Psoas muscle (tissue), 7 donors: ENCODE measurements at regions not wholly inside any gene's neighbourhood (a gene's known extent, or its start where the extent isn't known, plus 50 kb on each side); places are given as distances from the start of the nearest gene placed in this dataset.
"Not testable (repeated sequence)": the region's sequence is repeated elsewhere in the genome, so short reads cannot be mapped to it uniquely, and the experiment has no call there.

Experiments
- ATAC-seq, 4 donors: fragments of 200-7000 bp; cut with Tn5 transposase; one replicate each; pipeline ENCODE4 v1.9.1; 2020; ENCODE audit warnings: moderate library complexity in 3 of 4, mild to moderate bottlenecking in 2 of 4
- DNase-seq, 2 donors: peaks; one replicate each; pipeline ENCODE4 v3.0.0-alpha.2; 2020
- H3K27ac ChIP-seq: fragments of 200-600 bp; one replicate; pipeline ENCODE4 v1.8.0; 2022
- H3K27me3 ChIP-seq, 3 donors: fragments of 200-600 bp in 1 of 3; one replicate each; pipeline versions ENCODE4 v1.6.1 to v1.8.0; 2013 to 2022; ENCODE audit warnings: low read length in 2 of 3, mild to moderate bottlenecking in 2 of 3, moderate library complexity in 1 of 3; ENCODE audit not compliant: insufficient read depth in 3 of 3
- H3K36me3 ChIP-seq, 2 donors: fragments of 200-600 bp in 1 of 2; one replicate each; pipeline versions ENCODE4 v1.6.1 to v1.8.0; 2013 to 2022; ENCODE audit warnings: low read depth in 1 of 2, mild to moderate bottlenecking in 1 of 2, moderate library complexity in 1 of 2; ENCODE audit not compliant: insufficient read depth in 1 of 2
- H3K4me1 ChIP-seq: fragments of 200-600 bp; one replicate; pipeline ENCODE4 v1.8.0; 2022
- H3K4me3 ChIP-seq: fragments of 200-600 bp; one replicate; pipeline ENCODE4 v1.8.0; 2022; ENCODE audit warnings: mild to moderate bottlenecking
- H3K9me3 ChIP-seq: fragments of 200-600 bp; one replicate; pipeline ENCODE4 v1.8.0; 2022
- CTCF ChIP-seq: fragments of 200-600 bp; IDR thresholded peaks from one replicate; pipeline ENCODE4 v1.8.0; 2022; ENCODE audit warnings: antibody characterized with exemption
- WGBS, 3 donors: extraction: QIAGEN DNeasy Blood & Tissue Kit; methylation state at CpG; one replicate each; pipeline versions ENCODE4 v1.1.6 to v1.1.7; 2013; 5-methylcytosine and 5-hydroxymethylcytosine counted together
- intact Hi-C, 2 donors: fragments of 100-400 bp; cut with DNase I; formaldehyde crosslinking; loops; one replicate each; pipeline versions ENCODE4 v1.11.0 to v1.14.2; 2022
- donor health status: healthy with polysubstance abuse.
- donor health status: DM: no; HTN: no; CAD: no; lungs with moderate emphysema.
- donor health status: Bipolar disorder and iron deficiency.
- donor health status: healthy.
- donor health status: DM: yes; HTN: yes; CAD: no.
- donor health status: DM: no; HTN: no; CAD: no.
- donor health status: DM: yes; HTN: yes; CAD: no.

GRCh38 chrX:96098471-96098870 lies 586.2 kb upstream of the DIAPH2 start:
- no peaks in the 10 kb centered on the region for H3K27me3 ChIP-seq
- no peaks in the 10 kb centered on the region for H3K36me3 ChIP-seq
- no peak for ATAC-seq
- no peaks in the 10 kb centered on the region for H3K9me3 ChIP-seq
- intact Hi-C loops = no loop called here
- no peaks in the 10 kb centered on the region for H3K4me1 ChIP-seq
- no peak overlapping the region for H3K4me3 ChIP-seq
- WGBS, 3 donors = 56 to 78% (median 73%) methylated on average over 1 of the region's 1 CpG
- DNase-seq = no peak
- H3K27ac ChIP-seq = no peak overlapping the region
- no peak for TF ChIP-seq CTCF

GRCh38 chrX:96102997-96103396 lies 581.6 kb upstream of the DIAPH2 start:
- no peak for DNase-seq
- intact Hi-C loops = no loop called here
- no peaks in the 10 kb centered on the region for H3K9me3 ChIP-seq
- H3K27ac ChIP-seq = no peak overlapping the region
- H3K4me3 ChIP-seq = no peak overlapping the region
- H3K27me3 ChIP-seq = no peaks in the 10 kb centered on the region
- H3K4me1 ChIP-seq = no peaks in the 10 kb centered on the region
- 78 to 87% (median 84%) methylated on average over 9 of the region's 9 CpGs for WGBS, 3 donors
- no peak for ATAC-seq
- no peaks in the 10 kb centered on the region for H3K36me3 ChIP-seq
- TF ChIP-seq CTCF = no peak

DNA sequence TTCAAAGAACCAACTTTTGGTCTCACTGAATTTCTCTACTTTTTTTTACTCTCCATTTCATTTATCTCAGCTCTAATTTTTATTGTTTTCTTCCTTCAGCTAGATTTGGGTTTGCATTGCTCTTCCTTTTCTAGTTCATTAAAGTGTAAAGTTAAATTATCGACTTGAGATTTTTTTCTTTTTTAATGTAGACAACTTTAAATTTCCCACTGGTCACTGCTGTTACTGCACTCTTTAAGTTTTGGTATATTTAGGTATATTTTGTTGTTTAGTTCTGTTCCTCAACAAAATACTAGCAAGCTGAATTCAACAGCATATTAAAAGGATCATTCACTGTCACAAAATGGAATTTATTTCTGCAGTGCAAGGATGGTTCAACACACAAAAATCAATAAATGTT lies 572.0 kb upstream of the DIAPH2 start:
- WGBS, 3 donors = 88 to 100% (median 89%) methylated on average over 1 of the region's 1 CpG
- H3K27me3 ChIP-seq = no peaks in the 10 kb centered on the region
- H3K4me1 ChIP-seq = no peaks in the 10 kb centered on the region
- peaks cover 5% of the 10 kb centered on the region for H3K9me3 ChIP-seq
- H3K27ac ChIP-seq = no peak overlapping the region
- DNase-seq (no peak), ATAC-seq (no peak)
- H3K36me3 ChIP-seq = no peaks in the 10 kb centered on the region
- no peak overlapping the region for H3K4me3 ChIP-seq
- intact Hi-C loops = no loop called here
- no peak for TF ChIP-seq CTCF

GRCh38 chrX:96126182-96126581 lies 558.5 kb upstream of the DIAPH2 start:
- DNase-seq (no peak), ATAC-seq (no peak)
- H3K4me3 ChIP-seq = no peak overlapping the region
- TF ChIP-seq CTCF = no peak
- no peaks in the 10 kb centered on the region for H3K4me1 ChIP-seq
- H3K27me3 ChIP-seq = peaks cover 0 to 10% (median 0%) of the 10 kb centered on the region in 3 donors
- no peaks in the 10 kb centered on the region for H3K36me3 ChIP-seq
- H3K27ac ChIP-seq = no peak overlapping the region
- intact Hi-C loops = no loop called here
- no peaks in the 10 kb centered on the region for H3K9me3 ChIP-seq

DNA sequence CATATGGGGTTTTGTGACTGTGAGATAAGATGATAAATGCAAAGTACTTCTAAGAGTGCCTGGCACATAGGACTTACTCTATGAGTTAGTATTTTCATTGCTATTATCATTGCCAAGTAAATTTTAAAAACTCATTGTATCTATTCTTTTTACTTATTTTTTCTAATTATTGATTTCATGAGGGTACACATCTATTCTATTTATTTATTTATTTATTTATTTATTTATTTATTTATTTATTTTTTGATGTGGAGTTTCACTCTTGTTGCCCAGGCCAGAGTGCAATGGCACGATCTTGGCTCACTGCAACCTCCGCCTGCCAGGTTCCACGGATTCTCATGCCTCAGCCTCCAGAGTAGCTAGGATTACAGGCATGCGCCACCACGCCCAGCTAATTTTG lies 556.6 kb upstream of the DIAPH2 start:
- H3K27me3 ChIP-seq = peaks cover 0 to 10% (median 0%) of the 10 kb centered on the region in 3 donors
- DNase-seq, ATAC-seq, H3K4me3 ChIP-seq, H3K9me3 ChIP-seq, intact Hi-C loops, H3K4me1 ChIP-seq, H3K36me3 ChIP-seq, H3K27ac ChIP-seq: not testable (repeated sequence)
- 91 to 98% (median 95%) methylated on average over 4 to 5 of the region's 5 CpGs for WGBS, 3 donors
